NCI-H748 (cell line): ENCODE measurements at regions not wholly inside any gene's neighbourhood (a gene's known extent, or its start where the extent isn't known, plus 50 kb on each side); places are given as distances from the start of the nearest gene placed in this dataset.

Experiments
- DNase-seq: peaks from one replicate; lab custom pipeline; 2025; ENCODE audit not compliant: unreplicated experiment; lab: John Stamatoyannopoulos, UW

- DNase-seq = no peak
Measured at GRCh38 chr1:221897321-221897721, 155.4 kb upstream of the DUSP10 start.

GRCh38 chr1:221892301-221892830 is 150.5 kb upstream of the DUSP10 start:
- DNase-seq = no peak

DNA sequence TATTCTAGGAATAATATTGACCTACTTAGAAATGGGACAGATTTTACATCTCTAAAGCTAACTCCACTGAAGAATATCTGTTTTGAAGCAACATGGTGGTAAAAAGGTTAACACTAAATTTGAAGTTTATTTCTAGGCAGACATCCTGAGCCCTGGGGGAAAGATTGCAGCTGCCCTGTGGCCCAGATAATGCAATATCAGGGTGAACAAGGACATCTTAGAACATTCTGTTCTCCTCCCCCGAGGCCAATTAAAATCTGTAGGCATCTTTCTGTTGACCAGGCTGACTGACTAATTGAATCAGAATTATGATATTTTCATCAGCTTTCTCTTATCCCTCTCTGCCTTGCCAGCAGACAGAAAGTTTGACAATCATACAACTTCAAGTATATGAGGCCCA is 149.8 kb upstream of the DUSP10 start:
- no peak for DNase-seq

- DNase-seq = no peak
Measured at GRCh38 chr1:221888801-221889200, 146.9 kb upstream of the DUSP10 start.

- DNase-seq = peak; percentile 7
Measured at GRCh38 chr1:221888218-221888617, 146.3 kb upstream of the DUSP10 start.

DNA sequence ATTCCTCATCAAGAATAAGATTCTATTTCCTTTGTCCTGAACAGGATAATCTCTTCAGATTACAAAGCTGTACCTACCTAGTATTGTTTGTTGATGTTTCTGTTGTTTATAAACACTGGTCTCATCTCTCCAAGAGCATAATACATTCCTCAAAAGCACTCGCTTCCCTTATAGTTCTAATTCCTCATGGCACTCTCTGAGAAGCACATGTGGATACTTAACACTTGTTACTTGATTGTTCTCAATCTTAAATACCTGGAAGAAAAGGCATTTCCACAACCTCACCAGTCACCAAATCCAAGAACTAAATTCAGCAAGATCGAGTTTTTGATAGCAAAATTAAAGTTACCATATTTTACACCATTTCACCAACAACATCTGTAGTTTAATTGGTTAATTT is 145.9 kb upstream of the DUSP10 start:
- no peak for DNase-seq

DNA sequence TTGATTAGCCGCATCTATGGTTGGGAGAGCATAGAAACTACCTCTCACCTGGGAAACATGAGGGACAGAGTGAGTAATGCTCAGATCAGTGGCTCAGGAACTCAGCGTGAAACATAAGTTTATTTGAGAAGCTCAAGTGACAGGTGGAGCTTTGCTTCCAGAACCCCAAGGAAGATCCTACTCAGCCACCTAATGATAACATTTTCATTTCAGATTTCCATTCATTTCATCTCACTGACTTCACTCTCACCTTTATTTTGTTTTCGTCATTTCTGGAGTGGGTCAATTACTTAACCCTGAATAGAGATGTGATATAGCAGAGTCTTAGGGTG is 145.5 kb upstream of the DUSP10 start:
- DNase-seq = no peak

- DNase-seq = no peak
Measured at GRCh38 chr1:221886743-221887414, 145.0 kb upstream of the DUSP10 start.

DNA sequence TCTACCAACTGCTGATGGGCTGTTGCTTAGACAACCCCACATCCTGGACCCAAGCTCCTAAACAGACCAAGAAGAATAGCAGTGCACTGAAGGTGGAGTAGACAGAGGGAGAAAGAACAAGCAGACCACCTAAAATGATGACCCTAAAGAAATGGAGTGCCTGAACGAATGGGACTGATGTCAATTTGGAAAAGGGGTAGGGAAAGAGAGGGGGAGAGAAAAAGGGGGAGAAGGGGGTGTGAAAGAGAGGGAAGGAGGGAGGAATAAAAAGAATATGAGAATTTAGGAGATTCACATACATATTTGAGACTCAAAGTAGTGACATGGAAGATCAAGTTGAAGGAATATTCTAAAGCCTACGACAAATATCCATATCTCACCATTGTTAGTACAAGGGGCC is 144.4 kb upstream of the DUSP10 start:
- no peak for DNase-seq

DNA sequence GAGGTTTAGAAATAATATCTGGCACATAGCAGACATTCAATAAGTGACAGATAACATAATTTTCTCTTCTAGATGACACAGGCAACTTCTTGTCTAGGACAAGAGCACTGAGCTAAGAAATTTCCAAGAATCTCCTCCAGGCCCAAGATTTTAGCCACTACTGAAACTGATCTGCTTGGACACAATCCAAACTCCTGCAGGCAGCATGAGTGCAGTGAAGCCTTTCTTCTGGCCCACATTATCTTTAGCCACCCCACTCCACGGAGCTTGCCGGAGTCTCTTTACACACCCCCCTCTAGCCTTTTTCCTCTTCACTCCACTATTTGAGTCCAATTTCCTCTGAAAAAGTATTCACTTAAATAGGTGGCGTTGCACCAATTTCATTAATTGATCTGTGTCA is 142.9 kb upstream of the DUSP10 start:
- DNase-seq = no peak

GRCh38 chr1:221881805-221882581 is 140.1 kb upstream of the DUSP10 start:
- DNase-seq = no peak

DNA sequence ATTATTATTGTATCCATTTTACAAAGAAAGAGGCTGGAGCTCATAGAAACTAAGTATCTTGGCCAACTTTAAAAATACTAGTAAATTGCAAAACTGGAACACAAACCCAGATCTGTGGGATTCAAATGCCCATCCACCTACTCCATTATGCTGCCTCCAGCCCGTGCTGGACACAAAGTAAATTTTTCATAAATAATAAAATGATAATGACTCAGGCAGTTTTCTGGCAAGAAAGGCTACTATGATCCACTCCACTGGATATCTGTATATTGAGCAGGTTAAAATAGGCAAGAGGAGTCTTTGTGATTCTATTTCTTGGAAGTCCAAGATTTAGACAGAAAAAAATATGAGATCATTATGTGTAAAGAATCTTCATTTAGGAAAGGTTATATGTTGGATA is 138.3 kb upstream of the DUSP10 start:
- no peak for DNase-seq

GRCh38 chr1:221878134-221878533 is 136.2 kb upstream of the DUSP10 start:
- no peak for DNase-seq

- DNase-seq = no peak
Measured at GRCh38 chr1:221877311-221877710, 135.4 kb upstream of the DUSP10 start.

- DNase-seq = no peak
Measured at GRCh38 chr1:221875004-221875330, 133.1 kb upstream of the DUSP10 start.

- no peak for DNase-seq
Measured at GRCh38 chr1:221874285-221875003, 132.6 kb upstream of the DUSP10 start.

DNA sequence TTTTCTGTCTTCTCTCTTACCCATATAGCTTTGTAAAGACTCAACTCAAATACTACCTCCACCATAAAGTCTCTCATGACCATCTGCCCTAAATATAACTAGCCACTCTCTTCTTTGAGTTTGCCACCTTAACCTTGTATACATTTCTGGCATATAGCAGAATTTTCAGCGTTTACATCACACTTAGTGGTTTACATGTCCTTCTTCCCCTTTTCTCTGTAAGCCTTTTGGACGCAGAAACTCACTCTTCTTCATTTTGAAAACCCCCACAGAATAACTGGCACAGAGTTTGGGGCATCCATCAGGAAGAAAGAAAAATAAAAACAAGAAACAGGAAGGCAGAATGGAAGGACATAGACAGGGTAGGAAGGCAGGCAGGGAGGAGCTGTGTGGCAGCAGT is 131.8 kb upstream of the DUSP10 start:
- no peak for DNase-seq

GRCh38 chr1:221871056-221871455 is 129.2 kb upstream of the DUSP10 start:
- no peak for DNase-seq

DNA sequence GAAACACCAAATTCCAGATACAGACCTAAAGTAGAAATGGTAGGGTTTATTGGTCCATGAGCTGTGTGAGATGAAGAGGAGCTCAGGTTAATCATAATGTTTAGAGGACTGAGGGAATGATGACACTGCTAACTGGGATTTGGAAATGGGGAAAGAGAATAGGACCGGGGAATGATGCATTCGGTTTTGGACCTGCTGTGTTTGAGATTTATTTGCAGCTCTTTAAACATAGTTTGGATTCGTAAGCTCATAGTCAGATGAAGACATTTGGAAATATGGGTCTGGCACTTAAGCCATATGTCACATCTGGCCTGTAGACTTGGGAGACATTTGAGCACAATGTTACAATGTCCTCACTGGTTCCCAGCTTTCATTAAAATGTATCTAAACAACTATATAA is 127.9 kb upstream of the DUSP10 start:
- DNase-seq = no peak

GRCh38 chr1:221868593-221869303 is 126.9 kb upstream of the DUSP10 start:
- DNase-seq = peak; percentile 40

- DNase-seq = no peak
Measured at GRCh38 chr1:221867003-221867402, 125.1 kb upstream of the DUSP10 start.
